ENCODE measurements at regions not wholly inside any gene's neighbourhood (a gene's known extent, or its start where the extent isn't known, plus 50 kb on each side); places are given as distances from the start of the nearest gene placed in this dataset.

DNA sequence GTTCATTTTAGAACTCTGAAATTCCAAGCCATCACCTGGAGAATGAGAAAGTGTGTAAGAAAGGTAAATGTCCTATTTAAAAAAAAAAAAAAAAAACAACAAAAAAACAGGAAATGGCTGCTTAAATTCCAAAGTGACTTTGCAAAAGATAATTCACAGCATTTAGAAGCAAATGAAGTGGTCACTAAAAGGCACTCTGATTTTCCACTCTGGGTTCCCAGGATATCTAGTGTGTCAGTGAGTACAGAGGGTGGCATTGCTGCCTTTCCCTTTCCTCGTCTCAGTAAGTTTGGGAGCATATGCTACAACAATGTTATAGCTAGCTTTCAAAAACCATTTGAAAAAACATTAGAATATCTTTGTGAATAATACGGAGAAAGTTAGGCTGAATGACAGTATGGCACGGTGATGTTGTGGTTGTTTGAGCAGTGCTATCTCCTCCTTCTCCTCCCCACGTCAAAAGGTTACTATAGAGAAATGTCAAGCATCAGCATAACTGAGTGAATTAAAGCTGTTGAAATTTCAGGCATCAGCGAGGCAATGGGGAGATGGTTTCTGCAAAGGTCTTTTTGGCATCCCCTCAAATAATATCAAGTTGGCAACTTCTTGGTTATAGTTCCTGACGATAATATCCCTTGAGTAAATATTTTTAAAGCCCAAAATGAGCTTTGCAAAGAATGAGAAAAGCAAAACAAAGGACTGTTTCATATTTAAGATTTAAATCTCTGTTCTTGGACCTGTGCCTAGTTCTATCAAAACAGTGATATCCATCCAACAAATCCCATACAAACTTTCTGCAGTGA lies 164.5 kb upstream of the E2F7 start:
- no peak overlapping the region for H3K4me3 Mint-ChIP-seq
- DNase-seq (ENCODE audit: extremely low spot score, unreplicated experiment) = no peak

GRCh38 chr12:77228376-77228775 lies 163.0 kb upstream of the E2F7 start:
- Mint-ChIP-seq H3K9me3 (no peaks in the 10 kb centered on the region), H3K4me3 (no peak overlapping the region), H3K4me1 (ENCODE audit: unreplicated experiment) (no peaks in the 10 kb centered on the region), H3K27me3 (no peaks in the 10 kb centered on the region), H3K27ac (no peak overlapping the region), H3K36me3 (no peaks in the 10 kb centered on the region)
- DNase-seq (ENCODE audit: extremely low spot score, unreplicated experiment) = no peak
- TF ChIP-seq CTCF (conservative IDR thresholded peaks at IDR 0.05) = no peak

More for the DNA sequence above, 164.5 kb upstream of the E2F7 start:
- H3K4me1 Mint-ChIP-seq (ENCODE audit: unreplicated experiment) = no peaks in the 10 kb centered on the region
- no peak for TF ChIP-seq CTCF (conservative IDR thresholded peaks at IDR 0.05)
- H3K27ac Mint-ChIP-seq = no peak overlapping the region
- H3K27me3 Mint-ChIP-seq = no peaks in the 10 kb centered on the region
- no peaks in the 10 kb centered on the region for H3K36me3 Mint-ChIP-seq
- no peaks in the 10 kb centered on the region for H3K9me3 Mint-ChIP-seq

GRCh38 chr12:77226368-77226767 lies 161.0 kb upstream of the E2F7 start:
- H3K27ac Mint-ChIP-seq = no peak overlapping the region
- no peak for TF ChIP-seq CTCF (conservative IDR thresholded peaks at IDR 0.05)
- no peak for DNase-seq (ENCODE audit: extremely low spot score, unreplicated experiment)
- no peaks in the 10 kb centered on the region for H3K4me1 Mint-ChIP-seq (ENCODE audit: unreplicated experiment)
- H3K36me3 Mint-ChIP-seq = no peaks in the 10 kb centered on the region
- H3K27me3 Mint-ChIP-seq = no peaks in the 10 kb centered on the region
- peaks cover 4% of the 10 kb centered on the region for H3K9me3 Mint-ChIP-seq
- no peak overlapping the region for H3K4me3 Mint-ChIP-seq

- peak overlapping the region; percentile 44 for H3K27ac Mint-ChIP-seq
- no peaks in the 10 kb centered on the region for H3K36me3 Mint-ChIP-seq
- no peaks in the 10 kb centered on the region for H3K4me1 Mint-ChIP-seq (ENCODE audit: unreplicated experiment)
- H3K9me3 Mint-ChIP-seq = peaks cover 4% of the 10 kb centered on the region
- no peak for TF ChIP-seq CTCF (conservative IDR thresholded peaks at IDR 0.05)
- H3K4me3 Mint-ChIP-seq = no peak overlapping the region
- no peaks in the 10 kb centered on the region for H3K27me3 Mint-ChIP-seq
- no peak for DNase-seq (ENCODE audit: extremely low spot score, unreplicated experiment)
Measured at GRCh38 chr12:77225373-77225772, 160.0 kb upstream of the E2F7 start.

DNA sequence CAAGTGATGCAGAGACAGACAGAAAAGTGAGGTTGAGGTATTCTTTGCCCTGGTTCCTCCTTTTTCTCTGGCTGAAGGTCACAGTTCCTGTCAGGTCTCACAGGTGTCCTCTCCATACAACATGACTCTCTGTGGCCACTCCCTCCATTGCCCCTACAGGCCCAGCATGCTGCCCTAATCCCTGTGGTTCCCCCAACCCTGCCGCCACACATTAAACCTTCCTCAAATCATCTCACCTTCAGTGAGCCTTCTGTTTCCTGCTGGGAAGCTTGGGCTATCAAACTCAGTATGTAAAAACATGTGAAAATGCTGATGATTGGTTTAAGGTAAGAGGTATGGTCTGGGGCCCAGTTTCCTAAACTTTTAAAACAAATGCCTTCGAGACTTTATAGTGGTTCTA lies 159.0 kb upstream of the E2F7 start:
- Mint-ChIP-seq H3K4me3 (no peak overlapping the region), H3K36me3 (no peaks in the 10 kb centered on the region), H3K4me1 (ENCODE audit: unreplicated experiment) (no peaks in the 10 kb centered on the region), H3K27ac (no peak overlapping the region), H3K27me3 (no peaks in the 10 kb centered on the region), H3K9me3 (peaks cover 4% of the 10 kb centered on the region)
- no peak for TF ChIP-seq CTCF (conservative IDR thresholded peaks at IDR 0.05)
- DNase-seq (ENCODE audit: extremely low spot score, unreplicated experiment) = no peak
